Lower leg skin (tissue), 3 donors: ENCODE measurements at regions not wholly inside any gene's neighbourhood (a gene's known extent, or its start where the extent isn't known, plus 50 kb on each side); places are given as distances from the start of the nearest gene placed in this dataset.

Source experiments
- POLR2A ChIP-seq, 2 donors: fragments of 450-650 bp; IDR thresholded peaks; one replicate each; pipeline ENCODE4 v1.6.1; 2016 to 2017; ENCODE audit warnings: antibody characterized with exemption in 2 of 2, mild to moderate bottlenecking in 1 of 2, moderate library complexity in 1 of 2
- TF ChIP-seq, protein P1 (sequence below), 3 donors: fragments of 450-650 bp; IDR thresholded peaks; one replicate each; pipeline ENCODE4 v1.5.1; 2016; ENCODE audit warnings: antibody characterized with exemption in 3 of 3, mild to moderate bottlenecking in 3 of 3, moderate library complexity in 2 of 3

DNA sequence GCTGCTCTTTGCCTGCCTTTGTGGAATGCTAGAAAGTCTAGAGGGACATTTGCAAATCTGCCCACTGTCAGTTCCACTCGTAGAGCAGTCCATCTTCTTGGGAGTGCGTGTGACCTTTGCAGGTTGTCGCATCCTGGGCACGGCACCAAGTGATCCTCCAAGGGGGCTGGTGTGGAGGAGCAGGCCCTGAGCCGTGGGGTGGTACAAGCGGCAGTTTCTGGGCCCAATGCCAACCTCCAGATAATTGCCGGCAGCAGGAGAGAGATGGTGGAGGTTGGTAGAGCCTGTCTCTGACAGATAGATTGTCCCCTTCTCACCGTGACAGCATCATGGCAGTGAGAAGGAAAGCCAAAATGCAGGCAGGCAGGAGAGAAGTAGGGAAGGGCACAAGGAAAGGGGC lies 150.7 kb upstream of the SLC14A2 start:
- TF ChIP-seq, protein P1, sequence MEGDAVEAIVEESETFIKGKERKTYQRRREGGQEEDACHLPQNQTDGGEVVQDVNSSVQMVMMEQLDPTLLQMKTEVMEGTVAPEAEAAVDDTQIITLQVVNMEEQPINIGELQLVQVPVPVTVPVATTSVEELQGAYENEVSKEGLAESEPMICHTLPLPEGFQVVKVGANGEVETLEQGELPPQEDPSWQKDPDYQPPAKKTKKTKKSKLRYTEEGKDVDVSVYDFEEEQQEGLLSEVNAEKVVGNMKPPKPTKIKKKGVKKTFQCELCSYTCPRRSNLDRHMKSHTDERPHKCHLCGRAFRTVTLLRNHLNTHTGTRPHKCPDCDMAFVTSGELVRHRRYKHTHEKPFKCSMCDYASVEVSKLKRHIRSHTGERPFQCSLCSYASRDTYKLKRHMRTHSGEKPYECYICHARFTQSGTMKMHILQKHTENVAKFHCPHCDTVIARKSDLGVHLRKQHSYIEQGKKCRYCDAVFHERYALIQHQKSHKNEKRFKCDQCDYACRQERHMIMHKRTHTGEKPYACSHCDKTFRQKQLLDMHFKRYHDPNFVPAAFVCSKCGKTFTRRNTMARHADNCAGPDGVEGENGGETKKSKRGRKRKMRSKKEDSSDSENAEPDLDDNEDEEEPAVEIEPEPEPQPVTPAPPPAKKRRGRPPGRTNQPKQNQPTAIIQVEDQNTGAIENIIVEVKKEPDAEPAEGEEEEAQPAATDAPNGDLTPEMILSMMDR (IDR thresholded peaks at IDR 0.05) = no peak
- no peak for TF ChIP-seq POLR2A (IDR thresholded peaks at IDR 0.05)
